Stimulated activated CD8-positive, alpha-beta memory T cell treated with anti-CD3 and anti-CD28 coated beads, Interleukin-7, amount 100 ng/mL, for 1 hour (primary cell): ENCODE measurements at regions not wholly inside any gene's neighbourhood (a gene's known extent, or its start where the extent isn't known, plus 50 kb on each side); places are given as distances from the start of the nearest gene placed in this dataset.

Experiments
- DNase-seq, 2 donors: peaks; one replicate each; pipeline ENCODE4 v3.0.0-alpha.2; 2020; ENCODE audit warnings: low read depth in 2 of 2

DNA sequence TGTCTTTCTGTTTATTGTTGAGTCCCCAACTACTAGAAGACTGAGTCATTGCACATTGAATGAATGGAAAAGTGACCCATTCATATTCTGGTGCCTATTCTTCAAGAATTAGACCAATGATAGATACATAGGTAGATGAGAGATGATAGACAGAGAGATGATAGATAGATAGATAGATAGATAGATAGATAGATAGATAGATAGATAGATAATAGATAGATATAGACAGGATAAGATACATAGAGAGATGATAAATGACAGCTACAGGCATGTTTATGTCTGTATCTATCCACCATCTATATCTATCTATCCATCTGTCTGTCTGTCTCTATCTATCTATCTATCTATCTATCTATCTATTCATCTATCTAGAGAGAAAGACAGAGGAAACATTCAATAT, 170.3 kb upstream of the ARRDC4 start:
- no peak for DNase-seq

DNA sequence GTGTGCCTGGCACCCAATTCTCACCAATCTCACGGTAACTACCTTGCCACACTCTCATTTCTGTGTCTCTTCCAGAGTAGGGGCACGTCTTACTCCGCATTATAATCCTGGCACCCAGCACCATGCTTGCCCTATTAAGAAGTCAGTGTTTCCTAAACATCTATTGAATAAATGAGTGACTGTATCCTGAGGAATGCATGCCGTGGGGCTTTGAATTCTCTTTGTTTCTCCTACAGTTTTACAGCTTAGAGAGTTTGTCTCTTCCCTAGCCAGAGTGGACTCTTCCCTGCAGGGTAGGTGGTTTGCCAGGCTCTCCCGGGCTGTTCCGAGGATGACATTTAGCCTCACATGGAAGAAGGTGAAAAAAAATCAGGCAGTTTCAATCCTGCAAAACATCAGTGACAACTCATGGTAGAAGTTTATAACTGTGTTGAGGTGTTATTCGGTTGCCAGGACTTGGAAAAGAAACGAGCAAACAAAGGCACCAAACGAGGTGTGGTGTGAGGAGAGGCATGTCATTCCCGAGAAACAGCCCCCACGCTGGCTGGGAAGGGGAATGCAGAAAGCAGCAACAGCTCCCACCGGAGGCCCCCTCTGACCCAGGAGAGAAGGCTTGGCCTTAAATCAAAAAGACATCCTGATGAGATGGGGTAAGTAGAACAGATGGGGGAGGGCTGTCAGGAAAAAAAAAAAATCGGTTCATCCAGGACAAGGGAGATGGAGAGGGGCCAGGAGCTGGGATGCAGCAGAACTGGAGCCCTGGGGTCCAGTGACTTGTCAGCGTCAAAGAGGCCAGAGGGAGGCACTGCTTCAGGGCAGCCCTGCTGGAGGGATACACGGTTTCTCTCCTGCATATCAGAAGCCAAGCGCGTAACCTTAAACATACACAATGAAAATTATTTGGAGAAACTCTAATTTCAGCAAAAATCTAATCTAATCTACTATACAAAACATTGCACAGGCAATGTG, 168.4 kb upstream of the ARRDC4 start:
- no peak for DNase-seq

DNA sequence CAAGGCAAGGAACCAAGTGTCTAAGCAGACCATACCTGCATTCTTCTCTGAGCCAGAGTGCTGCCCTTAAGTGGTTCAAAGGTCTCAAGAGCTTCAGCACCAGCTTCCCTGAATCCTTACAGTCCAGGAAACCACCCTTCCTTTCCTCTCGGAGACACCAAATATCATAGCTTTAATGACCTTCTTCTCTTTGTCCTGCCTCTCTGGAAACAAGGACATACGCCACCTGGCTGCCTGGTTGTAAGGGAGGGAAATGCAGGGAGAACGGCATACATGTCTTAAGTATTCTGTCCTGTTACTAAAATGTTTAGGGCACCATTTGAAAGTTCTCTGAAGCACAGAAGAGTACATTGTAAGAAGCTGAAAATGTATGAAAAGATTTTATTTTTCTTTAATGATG, 155.6 kb upstream of the ARRDC4 start:
- no peak for DNase-seq

GRCh38 chr15:97806766-97807165, 153.7 kb upstream of the ARRDC4 start:
- no peak for DNase-seq

GRCh38 chr15:97815835-97816234, 144.7 kb upstream of the ARRDC4 start:
- no peak for DNase-seq

GRCh38 chr15:97817276-97817890, 143.1 kb upstream of the ARRDC4 start:
- DNase-seq: no peak

DNA sequence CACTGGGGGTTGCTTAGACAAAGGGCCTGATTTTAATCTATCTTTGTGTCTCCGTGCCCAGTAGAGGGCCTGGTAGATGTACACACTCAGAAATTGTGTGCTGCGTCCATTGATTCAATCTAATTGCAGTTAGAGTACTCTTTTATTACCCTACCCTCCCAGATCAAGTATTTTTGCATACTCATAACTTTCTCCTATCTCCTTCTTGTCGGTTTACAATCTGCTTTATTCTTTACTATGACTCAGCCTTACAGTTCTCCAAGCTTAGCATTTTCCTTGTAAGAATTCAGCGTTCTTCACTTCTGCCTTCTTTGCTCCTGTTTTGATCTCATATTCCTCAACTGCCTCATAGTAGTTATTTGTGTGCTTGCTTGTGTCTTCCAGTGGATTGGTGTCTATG, 124.5 kb upstream of the ARRDC4 start:
- DNase-seq: no peak

DNA sequence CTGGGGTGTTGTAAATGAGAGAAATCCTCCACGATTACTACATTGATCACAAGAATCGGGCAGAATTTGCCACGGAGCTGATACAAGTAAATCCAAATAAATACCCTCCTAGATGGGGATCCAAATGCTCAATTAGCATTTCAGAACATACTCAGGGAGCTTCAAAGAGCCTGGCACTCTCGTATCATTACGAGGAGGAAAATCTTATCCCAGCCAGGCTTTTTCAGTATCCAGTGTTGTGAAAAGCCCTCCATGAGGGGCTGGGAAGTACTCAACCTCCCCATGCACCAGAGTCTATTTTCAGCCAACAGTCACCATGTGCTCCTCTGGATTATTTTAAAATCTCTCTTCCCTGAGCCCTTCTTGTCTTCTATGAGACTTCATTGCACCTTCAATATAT, 122.6 kb upstream of the ARRDC4 start:
- DNase-seq: no peak

DNA sequence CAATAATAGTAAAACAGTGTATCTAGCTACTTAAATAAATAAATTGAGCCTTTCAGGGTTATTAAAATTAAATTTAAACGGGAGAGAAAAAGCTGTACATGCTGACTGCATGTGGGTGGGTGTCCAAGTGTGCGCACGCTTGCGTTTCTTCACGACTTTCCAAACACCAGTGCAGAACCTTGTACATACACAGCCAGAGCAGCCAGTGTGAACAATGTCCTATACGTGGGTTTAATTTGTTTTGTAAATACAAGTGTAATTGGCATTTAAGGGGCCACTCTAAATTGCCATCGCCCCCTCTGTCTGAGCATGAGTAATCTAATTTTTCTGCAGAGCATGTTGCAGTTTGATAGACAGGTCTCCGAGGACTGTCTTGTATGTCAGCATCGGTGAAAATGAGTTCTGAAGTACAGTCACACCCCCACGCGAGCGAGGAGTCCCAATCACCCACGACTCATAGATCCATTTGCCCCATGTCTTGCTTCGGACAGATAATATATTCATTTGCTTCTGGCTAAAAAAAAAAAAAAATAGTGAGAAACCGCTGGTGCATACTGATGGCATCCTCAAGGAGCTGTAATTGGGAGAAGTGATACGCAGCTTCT, 121.8 kb upstream of the ARRDC4 start:
- DNase-seq: no peak

GRCh38 chr15:97840501-97840900, 120.0 kb upstream of the ARRDC4 start:
- no peak for DNase-seq

DNA sequence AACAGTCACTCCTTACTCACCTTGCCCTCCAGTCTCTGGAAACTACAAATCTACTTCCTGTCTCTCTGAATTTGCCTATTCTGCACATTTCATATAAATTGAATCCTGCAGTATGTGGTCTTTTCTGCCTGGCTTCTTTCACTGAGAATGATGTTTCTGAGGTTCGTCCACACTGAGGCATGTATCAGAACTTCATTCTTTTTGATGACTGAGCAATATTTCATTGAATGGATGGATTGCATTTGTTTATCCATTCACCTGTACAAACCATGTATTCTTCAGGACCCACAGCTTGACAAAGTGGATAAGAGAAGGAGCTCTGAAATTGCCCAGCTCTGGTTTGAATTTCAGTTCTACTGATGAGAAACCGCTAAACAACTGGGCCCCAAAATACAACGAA, 118.9 kb upstream of the ARRDC4 start:
- DNase-seq: no peak

GRCh38 chr15:97849183-97849582, 111.3 kb upstream of the ARRDC4 start:
- no peak for DNase-seq

DNA sequence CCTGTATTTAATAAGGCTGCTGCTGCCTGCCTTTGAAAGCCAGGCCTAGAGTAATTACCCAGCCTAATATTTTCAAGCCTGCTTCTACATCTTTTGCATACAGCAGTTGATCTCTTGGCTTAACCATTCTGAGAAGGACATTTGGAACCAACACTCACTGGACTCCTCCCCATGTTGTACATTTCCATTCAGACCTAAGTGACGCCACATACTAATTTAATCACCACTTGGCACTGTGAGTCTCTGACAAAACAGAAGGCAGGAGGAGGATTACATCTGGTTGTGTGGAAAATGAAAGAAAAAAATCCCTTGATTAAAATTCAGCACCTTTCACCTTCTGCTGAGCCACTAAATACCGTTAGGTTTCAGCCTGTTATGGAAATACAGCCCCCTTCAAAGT, 102.2 kb upstream of the ARRDC4 start:
- no peak for DNase-seq

- DNase-seq: no peak
Measured at GRCh38 chr15:97861529-97862260, 98.8 kb upstream of the ARRDC4 start.

DNA sequence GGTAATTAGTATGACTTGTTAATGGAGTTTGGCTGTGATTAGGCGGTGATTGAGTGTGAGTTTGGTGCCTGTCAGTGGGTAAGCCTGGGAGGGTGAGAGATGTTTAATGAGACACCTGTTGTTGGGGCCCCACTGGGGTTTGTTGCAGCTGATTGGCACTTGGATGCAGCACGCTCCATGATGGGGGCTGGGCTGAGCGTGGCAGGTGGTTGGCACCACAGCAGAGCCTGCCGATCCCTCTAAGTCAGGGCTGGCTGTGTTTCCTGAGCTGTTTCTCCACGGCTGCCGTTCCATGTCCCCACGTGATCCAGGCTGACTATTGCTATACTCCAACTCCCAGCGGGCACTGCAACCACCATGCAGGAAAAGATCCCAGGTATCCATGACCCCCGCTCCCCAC, 93.5 kb upstream of the ARRDC4 start:
- no peak for DNase-seq

- no peak for DNase-seq
Measured at GRCh38 chr15:97867870-97868269, 92.6 kb upstream of the ARRDC4 start.

- DNase-seq: no peak
Measured at GRCh38 chr15:97868981-97869380, 91.5 kb upstream of the ARRDC4 start.

GRCh38 chr15:97870771-97871170, 89.7 kb upstream of the ARRDC4 start:
- DNase-seq: no peak

DNA sequence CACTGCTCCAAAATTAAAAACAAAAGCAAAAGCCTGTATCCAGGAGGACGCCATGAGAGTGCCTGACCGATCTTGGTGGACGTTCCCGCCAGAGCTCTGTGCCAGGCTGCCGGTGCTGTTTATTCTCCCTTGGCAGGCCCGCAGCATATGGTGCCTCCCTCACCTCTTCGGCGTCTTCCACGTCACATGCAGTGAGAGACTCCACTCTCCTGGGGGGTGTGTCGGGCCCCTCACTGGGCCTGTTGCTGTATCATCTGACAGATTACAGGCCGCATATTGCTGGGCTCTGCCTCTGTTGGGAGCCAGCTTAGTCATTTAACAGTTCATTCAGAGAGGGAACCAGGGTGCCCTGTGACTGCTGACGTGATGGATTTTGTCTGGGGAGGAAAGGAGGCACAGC, 86.4 kb upstream of the ARRDC4 start:
- DNase-seq: no peak

DNA sequence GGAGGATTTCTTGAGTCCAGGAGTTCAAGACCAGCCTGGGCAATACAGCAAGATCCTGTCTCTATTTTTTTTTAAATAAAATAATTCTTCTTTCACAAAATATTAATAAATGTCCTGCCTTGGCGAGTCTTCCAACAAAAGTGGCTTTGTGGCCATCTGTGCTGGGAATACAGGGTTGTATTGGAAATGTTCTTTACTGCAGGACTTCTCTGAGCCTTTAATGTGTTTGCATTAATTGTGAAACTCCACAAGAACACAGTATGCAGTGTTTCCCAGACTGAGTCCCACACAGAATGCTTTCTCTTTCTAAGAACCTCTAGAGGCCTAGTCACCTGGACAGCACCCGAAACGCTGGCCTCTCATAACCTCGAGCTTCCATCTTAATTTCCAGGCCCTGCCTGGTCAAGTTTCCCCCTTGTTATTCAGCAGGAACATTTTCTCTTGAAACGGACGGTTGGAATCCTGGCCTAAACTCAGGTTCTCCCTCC, 85.4 kb upstream of the ARRDC4 start:
- DNase-seq: no peak

DNA sequence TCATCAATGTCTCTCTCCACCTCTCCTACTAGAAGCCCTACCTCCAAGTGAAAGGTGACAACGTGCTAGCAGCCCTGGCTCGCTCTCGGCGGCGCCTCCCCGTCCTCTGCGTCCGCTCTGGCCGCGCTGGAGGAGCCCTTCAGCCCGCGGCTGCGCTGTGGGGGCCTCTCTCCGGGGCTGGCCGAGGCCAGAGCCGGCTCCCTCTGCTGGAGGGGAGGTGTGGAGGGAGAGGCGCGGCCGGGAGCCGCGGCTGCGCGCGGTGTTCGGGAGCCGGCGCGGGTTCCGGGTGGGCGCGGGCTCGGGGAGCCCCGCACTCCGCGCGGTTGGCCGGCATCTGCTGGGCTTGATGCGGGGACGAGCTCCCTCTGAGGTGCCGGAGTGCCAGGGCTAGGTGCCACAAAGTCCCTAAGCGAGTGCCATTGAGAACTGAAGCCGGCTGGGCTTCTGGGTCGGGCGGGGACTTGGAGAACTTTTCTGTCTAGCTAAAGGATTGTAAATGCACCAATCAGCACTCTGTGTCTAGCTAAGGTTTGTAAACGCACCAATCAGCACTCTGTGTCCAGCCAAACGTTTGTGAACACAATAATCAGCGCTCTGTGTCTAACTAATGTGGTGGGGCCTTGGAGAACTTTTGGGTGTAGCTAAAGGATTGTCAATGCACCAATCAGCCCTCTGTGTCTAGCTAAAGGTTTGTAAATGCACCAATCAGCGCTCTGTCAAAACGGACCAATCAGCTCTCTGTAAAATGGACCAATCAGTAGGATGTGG, 84.8 kb upstream of the ARRDC4 start:
- DNase-seq: no peak
